ENCODE measurements at regions not wholly inside any gene's neighbourhood (a gene's known extent, or its start where the extent isn't known, plus 50 kb on each side); places are given as distances from the start of the nearest gene placed in this dataset.
A peak's percentile ranks its signal among the peaks of the same experiment; 100 is the strongest.

DNA sequence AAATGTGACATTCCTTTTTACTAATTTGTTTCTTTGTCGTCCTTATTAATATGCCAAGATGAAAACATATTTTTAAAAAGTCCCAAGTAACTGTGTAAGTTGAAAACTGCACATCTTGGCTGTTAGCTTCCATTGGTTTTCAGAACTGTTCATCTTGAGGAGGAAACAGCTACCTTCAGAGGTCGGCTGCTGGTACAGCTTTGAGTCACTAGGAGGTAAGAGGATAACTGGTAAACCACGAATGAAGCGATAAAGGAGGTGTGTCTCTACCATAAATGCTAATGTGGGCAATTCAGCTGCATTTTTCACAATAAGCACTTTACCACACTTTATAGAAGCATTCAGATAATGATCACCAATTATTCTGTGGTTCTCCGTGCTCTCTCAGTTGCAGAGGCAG, 137.5 kb upstream of the KRAS start:
- no peaks in the 10 kb centered on the region for H3K9me3 ChIP-seq (ENCODE audit: insufficient read depth, low read depth, low read length)
- no peaks in the 10 kb centered on the region for H3K27me3 ChIP-seq (ENCODE audit: insufficient read depth, low read length, poor library complexity, severe bottlenecking)
- H3K79me2 ChIP-seq (ENCODE audit: insufficient read depth, low read length) = peaks cover 9% of the 10 kb centered on the region; the same call in 1 of the 2 replicates
- no peak overlapping the region for H2AFZ ChIP-seq (ENCODE audit: low read length)
- peaks cover 26% of the 10 kb centered on the region for H3K4me1 ChIP-seq (ENCODE audit: insufficient read depth, low read length, poor library complexity, severe bottlenecking)
- no peak overlapping the region for H3K4me3 ChIP-seq (ENCODE audit: low read length, poor library complexity, severe bottlenecking)
- TF ChIP-seq, protein P1, sequence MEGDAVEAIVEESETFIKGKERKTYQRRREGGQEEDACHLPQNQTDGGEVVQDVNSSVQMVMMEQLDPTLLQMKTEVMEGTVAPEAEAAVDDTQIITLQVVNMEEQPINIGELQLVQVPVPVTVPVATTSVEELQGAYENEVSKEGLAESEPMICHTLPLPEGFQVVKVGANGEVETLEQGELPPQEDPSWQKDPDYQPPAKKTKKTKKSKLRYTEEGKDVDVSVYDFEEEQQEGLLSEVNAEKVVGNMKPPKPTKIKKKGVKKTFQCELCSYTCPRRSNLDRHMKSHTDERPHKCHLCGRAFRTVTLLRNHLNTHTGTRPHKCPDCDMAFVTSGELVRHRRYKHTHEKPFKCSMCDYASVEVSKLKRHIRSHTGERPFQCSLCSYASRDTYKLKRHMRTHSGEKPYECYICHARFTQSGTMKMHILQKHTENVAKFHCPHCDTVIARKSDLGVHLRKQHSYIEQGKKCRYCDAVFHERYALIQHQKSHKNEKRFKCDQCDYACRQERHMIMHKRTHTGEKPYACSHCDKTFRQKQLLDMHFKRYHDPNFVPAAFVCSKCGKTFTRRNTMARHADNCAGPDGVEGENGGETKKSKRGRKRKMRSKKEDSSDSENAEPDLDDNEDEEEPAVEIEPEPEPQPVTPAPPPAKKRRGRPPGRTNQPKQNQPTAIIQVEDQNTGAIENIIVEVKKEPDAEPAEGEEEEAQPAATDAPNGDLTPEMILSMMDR (conservative IDR thresholded peaks at IDR 0.05; ENCODE audit: low read length) = no peak
- TF ChIP-seq EZH2phosphoT487 (IDR thresholded peaks at IDR 0.05; ENCODE audit: borderline replicate concordance) = no peak
- H3K36me3 ChIP-seq (ENCODE audit: insufficient read depth, low read length) = no peaks in the 10 kb centered on the region
- H3K9me2 ChIP-seq (replicated peaks; ENCODE audit: low read depth, low read length) = no peaks in the 10 kb centered on the region
- no peaks in the 10 kb centered on the region for H4K20me1 ChIP-seq (ENCODE audit: insufficient read depth, low read length, poor library complexity, severe bottlenecking)
- peak overlapping the region; percentile 96 for H3K4me2 ChIP-seq (ENCODE audit: low read depth, low read length, poor library complexity, severe bottlenecking)
- no peak overlapping the region for H3K9ac ChIP-seq (ENCODE audit: low read depth, low read length, poor library complexity, severe bottlenecking)
- no peaks in the 10 kb centered on the region for H3F3A ChIP-seq (ENCODE audit: low read depth)

DNA sequence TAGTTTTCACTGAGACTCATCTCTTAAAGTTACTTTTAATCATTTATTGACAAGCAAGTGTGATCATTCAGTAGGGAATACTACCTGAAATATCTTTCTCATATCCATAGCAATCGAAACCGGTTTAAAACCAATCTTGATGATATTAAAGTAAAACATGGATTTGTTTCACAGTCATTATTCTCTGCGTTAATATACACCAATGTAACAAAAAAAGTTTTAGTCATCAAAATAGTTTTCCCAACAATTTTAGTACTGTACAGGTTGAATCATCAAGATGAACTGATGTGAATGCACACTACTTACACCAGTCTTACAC, 137.0 kb upstream of the KRAS start:
- H3K4me3 ChIP-seq (ENCODE audit: low read length, poor library complexity, severe bottlenecking) = no peak overlapping the region
- H3F3A ChIP-seq (ENCODE audit: low read depth) = no peaks in the 10 kb centered on the region
- no peaks in the 10 kb centered on the region for H3K9me2 ChIP-seq (replicated peaks; ENCODE audit: low read depth, low read length)
- no peaks in the 10 kb centered on the region for H4K20me1 ChIP-seq (ENCODE audit: insufficient read depth, low read length, poor library complexity, severe bottlenecking)
- H3K4me2 ChIP-seq (ENCODE audit: low read depth, low read length, poor library complexity, severe bottlenecking) = peak overlapping the region; percentile 96
- peaks cover 30% of the 10 kb centered on the region for H3K4me1 ChIP-seq (ENCODE audit: insufficient read depth, low read length, poor library complexity, severe bottlenecking)
- no peaks in the 10 kb centered on the region for H3K27me3 ChIP-seq (ENCODE audit: insufficient read depth, low read length, poor library complexity, severe bottlenecking)
- H3K9ac ChIP-seq (ENCODE audit: low read depth, low read length, poor library complexity, severe bottlenecking) = no peak overlapping the region
- no peaks in the 10 kb centered on the region for H3K9me3 ChIP-seq (ENCODE audit: insufficient read depth, low read depth, low read length)
- TF ChIP-seq, protein P1 (conservative IDR thresholded peaks at IDR 0.05; ENCODE audit: low read length) = no peak
- TF ChIP-seq EZH2phosphoT487 (IDR thresholded peaks at IDR 0.05; ENCODE audit: borderline replicate concordance) = no peak
- H3K79me2 ChIP-seq (ENCODE audit: insufficient read depth, low read length) = peaks cover 9% of the 10 kb centered on the region; the same call in 1 of the 2 replicates
- no peaks in the 10 kb centered on the region for H3K36me3 ChIP-seq (ENCODE audit: insufficient read depth, low read length)
- no peak overlapping the region for H2AFZ ChIP-seq (ENCODE audit: low read length)

- peak overlapping the region; percentile 97 for H3K9ac ChIP-seq (ENCODE audit: low read depth, low read length, poor library complexity, severe bottlenecking)
- H2AFZ ChIP-seq (ENCODE audit: low read length) = peak overlapping the region; percentile 91
- H3K79me2 ChIP-seq (ENCODE audit: insufficient read depth, low read length) = peaks cover 9% of the 10 kb centered on the region; the same call in 1 of the 2 replicates
Measured at GRCh38 chr12:25386831-25387731, 136.4 kb upstream of the KRAS start.

More at GRCh38 chr12:25386831-25387731, 136.4 kb upstream of the KRAS start:
- no peaks in the 10 kb centered on the region for H3K27me3 ChIP-seq (ENCODE audit: insufficient read depth, low read length, poor library complexity, severe bottlenecking)
- H3F3A ChIP-seq (ENCODE audit: low read depth) = no peaks in the 10 kb centered on the region
- H3K4me2 ChIP-seq (ENCODE audit: low read depth, low read length, poor library complexity, severe bottlenecking) = peak overlapping the region; percentile 96
- H3K4me1 ChIP-seq (ENCODE audit: insufficient read depth, low read length, poor library complexity, severe bottlenecking) = peaks cover 36% of the 10 kb centered on the region
- no peaks in the 10 kb centered on the region for H3K36me3 ChIP-seq (ENCODE audit: insufficient read depth, low read length)
- H4K20me1 ChIP-seq (ENCODE audit: insufficient read depth, low read length, poor library complexity, severe bottlenecking) = no peaks in the 10 kb centered on the region
- no peaks in the 10 kb centered on the region for H3K9me3 ChIP-seq (ENCODE audit: insufficient read depth, low read depth, low read length)
- H3K4me3 ChIP-seq (ENCODE audit: low read length, poor library complexity, severe bottlenecking) = peak overlapping the region; percentile 91
- no peaks in the 10 kb centered on the region for H3K9me2 ChIP-seq (replicated peaks; ENCODE audit: low read depth, low read length)
- TF ChIP-seq EZH2phosphoT487 (IDR thresholded peaks at IDR 0.05; ENCODE audit: borderline replicate concordance) = no peak
- TF ChIP-seq, protein P1 (conservative IDR thresholded peaks at IDR 0.05; ENCODE audit: low read length) = peak; percentile 96
